ENCODE measurements at regions not wholly inside any gene's neighbourhood (a gene's known extent, or its start where the extent isn't known, plus 50 kb on each side); places are given as distances from the start of the nearest gene placed in this dataset.
A peak's percentile ranks its signal among the peaks of the same experiment; 100 is the strongest.

DNA sequence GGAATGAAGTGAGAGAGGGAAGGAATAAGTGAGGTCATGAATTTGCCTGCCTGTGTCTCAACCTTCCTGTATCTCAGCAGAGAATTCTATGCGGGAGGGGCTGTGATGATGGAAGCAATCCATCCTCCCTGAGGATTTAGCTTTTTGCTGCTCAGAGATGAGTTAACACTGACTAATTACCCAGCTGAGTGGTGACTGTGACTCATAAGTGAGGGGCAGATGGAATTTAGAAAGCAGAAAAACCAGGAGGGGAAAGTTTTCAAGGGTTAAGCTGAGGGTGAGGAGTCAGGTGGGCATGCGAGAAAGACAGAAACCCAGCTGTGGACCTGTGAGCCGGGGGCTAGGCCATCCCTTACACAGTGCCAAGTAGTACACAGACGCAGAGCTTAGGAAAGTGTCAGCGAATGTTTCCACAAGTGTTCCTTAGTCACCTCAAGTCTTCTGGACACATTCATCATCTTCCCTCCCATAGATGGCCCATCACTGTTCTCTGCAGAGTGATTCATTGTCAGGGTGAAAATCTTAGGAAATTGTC is 277.9 kb downstream of the IPO8 start (continued):
- TF ChIP-seq ZNF449 (tag by site-specific recombination; IDR thresholded peaks at IDR 0.05) (no peak), ZEB2 (tag by site-specific recombination; IDR thresholded peaks at IDR 0.05) (peak; percentile 53; the same call in 1 of the 2 replicates), ZNF548 (tag by site-specific recombination; IDR thresholded peaks at IDR 0.05) (no peak), SCRT2 (tag by site-specific recombination; IDR thresholded peaks at IDR 0.05) (peak; percentile 79), ZNF692 (tag by site-specific recombination; IDR thresholded peaks at IDR 0.05) (no peak), ZNF350 (tag by site-specific recombination; IDR thresholded peaks at IDR 0.05) (no peak)

GRCh38 chr12:30416631-30417030 is 279.0 kb downstream of the IPO8 start:
- ChIA-PET CTCF (interaction anchor here (0.7 kb wide), 1 partner anchor 481 kb away, joined by 3 read pairs; no protein-coding TSS in a partner anchor), POLR2A (no interaction called here)
- Histone ChIP-seq H3K4me3 (ENCODE audit: low read depth, low read length) (no peak overlapping the region), H3K36me3 (ENCODE audit: control insufficient read depth in 2 of 2, insufficient read depth in 1 of 2, low read length in 2 of 2) (no peaks in the 10 kb centered on the region), H3K9me3 (ENCODE audit: control insufficient read depth, insufficient read depth, low read depth, low read length) (no peaks in the 10 kb centered on the region), H3K27ac (ENCODE audit: extremely low read depth, low read depth, low read length) (no peak overlapping the region), H3K4me1 (ENCODE audit: control insufficient read depth, insufficient read depth, low read length) (no peaks in the 10 kb centered on the region)
- no peak for TF ChIP-seq ZNF146 (tag by site-specific recombination; IDR thresholded peaks at IDR 0.05)
- no peak for TF ChIP-seq ZBTB7A (tag by site-specific recombination; IDR thresholded peaks at IDR 0.05; ENCODE audit: low read depth)

GRCh38 chr12:30415777-30416176 is 279.9 kb downstream of the IPO8 start:
- CTCF ChIA-PET: interaction anchor here (0.6 kb wide), 1 partner anchor 48 kb away, joined by 3 read pairs; no protein-coding TSS in a partner anchor
- H3K9me3 ChIP-seq (ENCODE audit: control insufficient read depth, insufficient read depth, low read depth, low read length): no peaks in the 10 kb centered on the region
- no peaks in the 10 kb centered on the region for H3K4me1 ChIP-seq (ENCODE audit: control insufficient read depth, insufficient read depth, low read length)
- no peak overlapping the region for H3K27ac ChIP-seq (ENCODE audit: extremely low read depth, low read depth, low read length)
- POLR2A ChIA-PET: no interaction called here
- no peak overlapping the region for H3K4me3 ChIP-seq (ENCODE audit: low read depth, low read length)
- H3K36me3 ChIP-seq (ENCODE audit: control insufficient read depth in 2 of 2, insufficient read depth in 1 of 2, low read length in 2 of 2): no peaks in the 10 kb centered on the region
- no peak for TF ChIP-seq ZEB2 (tag by site-specific recombination; IDR thresholded peaks at IDR 0.05)
- no peak for TF ChIP-seq ZNF146 (tag by site-specific recombination; IDR thresholded peaks at IDR 0.05)
- TF ChIP-seq HIC1 (tag by site-specific recombination; IDR thresholded peaks at IDR 0.05): no peak
- no peak for TF ChIP-seq ZNF521 (tag by site-specific recombination; IDR thresholded peaks at IDR 0.05)
- TF ChIP-seq, protein P1, sequence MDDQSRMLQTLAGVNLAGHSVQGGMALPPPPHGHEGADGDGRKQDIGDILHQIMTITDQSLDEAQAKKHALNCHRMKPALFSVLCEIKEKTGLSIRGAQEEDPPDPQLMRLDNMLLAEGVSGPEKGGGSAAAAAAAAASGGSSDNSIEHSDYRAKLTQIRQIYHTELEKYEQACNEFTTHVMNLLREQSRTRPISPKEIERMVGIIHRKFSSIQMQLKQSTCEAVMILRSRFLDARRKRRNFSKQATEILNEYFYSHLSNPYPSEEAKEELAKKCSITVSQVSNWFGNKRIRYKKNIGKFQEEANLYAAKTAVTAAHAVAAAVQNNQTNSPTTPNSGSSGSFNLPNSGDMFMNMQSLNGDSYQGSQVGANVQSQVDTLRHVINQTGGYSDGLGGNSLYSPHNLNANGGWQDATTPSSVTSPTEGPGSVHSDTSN (CRISPR knock-in tag; IDR thresholded peaks at IDR 0.05): no peak
- TF ChIP-seq ZNF518A (tag by site-specific recombination; conservative IDR thresholded peaks at IDR 0.05; ENCODE audit: low read depth): no peak
- TF ChIP-seq KLF8 (tag by site-specific recombination; IDR thresholded peaks at IDR 0.05): no peak
- TF ChIP-seq ZNF555 (tag by site-specific recombination; conservative IDR thresholded peaks at IDR 0.05): no peak
- no peak for TF ChIP-seq ZNF768 (tag by site-specific recombination; IDR thresholded peaks at IDR 0.05)
- no peak for TF ChIP-seq YY1 (tag by site-specific recombination; IDR thresholded peaks at IDR 0.05)
- no peak for TF ChIP-seq ZBTB8A (tag by site-specific recombination; IDR thresholded peaks at IDR 0.05)
- TF ChIP-seq ELK4 (IDR thresholded peaks at IDR 0.05; ENCODE audit: borderline replicate concordance, low read depth, low read length): no peak

Data from HEK293 (cell line).